Right lobe of liver (tissue), 6 donors: ENCODE measurements at regions not wholly inside any gene's neighbourhood (a gene's known extent, or its start where the extent isn't known, plus 50 kb on each side); places are given as distances from the start of the nearest gene placed in this dataset.

Experiments used
- ATAC-seq, 4 donors: fragments of 200-7000 bp; cut with Tn5 transposase; one replicate each; pipeline ENCODE4 v1.9.1; 2020; ENCODE audit warnings: mild to moderate bottlenecking in 4 of 4, moderate library complexity in 4 of 4
- DNase-seq, 3 donors: peaks; one replicate each; pipeline ENCODE4 v3.0.0-alpha.2; 2020
- H3K27ac ChIP-seq, 3 donors: fragments of 200-600 bp; one replicate each; pipeline ENCODE4 v1.8.0; 2022
- H3K27me3 ChIP-seq, 2 donors: fragments of 200-600 bp; one replicate each; pipeline ENCODE4 v1.8.0; 2022
- H3K36me3 ChIP-seq, 4 donors: fragments of 200-600 bp; sonication (generic) in 1 of 4; one replicate each; pipeline versions ENCODE4 v1.5.1 to v1.8.0; 2017 to 2022; ENCODE audit warnings: control low read depth in 1 of 4
- H3K4me1 ChIP-seq, 4 donors: fragments of 200-600 bp; sonication (generic) in 1 of 4; one replicate each; pipeline versions ENCODE4 v1.5.1 to v1.8.0; 2017 to 2022; ENCODE audit warnings: control low read depth in 1 of 4
- H3K4me3 ChIP-seq, 3 donors: fragments of 200-600 bp; one replicate each; pipeline ENCODE4 v1.8.0; 2022
- H3K9me3 ChIP-seq, 4 donors: fragments of 200-600 bp; sonication (generic) in 1 of 4; one replicate each; pipeline versions ENCODE4 v1.5.1 to v1.8.0; 2017 to 2022; ENCODE audit warnings: control low read depth in 1 of 4
- POLR2A ChIP-seq: fragments of 450-650 bp; IDR thresholded peaks from one replicate; pipeline ENCODE4 v1.6.1; 2017; ENCODE audit warnings: antibody characterized with exemption, mild to moderate bottlenecking
- WGBS: methylation state at CpG from one replicate; pipeline ENCODE4 v1.1.6; 2018; ENCODE audit warnings: low coverage, low lambda C conversion rate; ENCODE audit not compliant: insufficient coverage; ENCODE audit errors: missing lambda C conversion rate; 5-methylcytosine and 5-hydroxymethylcytosine counted together
- intact Hi-C, 2 donors: fragments of 100-400 bp; cut with DNase I; formaldehyde crosslinking; loops; one replicate each; pipeline versions ENCODE4 v1.11.2 to v1.14.1; 2022
- TF ChIP-seq, protein P1 (sequence below), 4 donors: fragments of 200-600 bp in 3 of 4; fragments of 450-650 bp in 1 of 4; IDR thresholded peaks; one replicate each; pipeline versions ENCODE4 v1.5.1 to v1.8.0; 2016 to 2022; ENCODE audit warnings: antibody characterized with exemption in 4 of 4, mild to moderate bottlenecking in 2 of 4
- donor health status: DM: no; HTN: yes; CAD: no.
- donor health status: DM: no; HTN: no; CAD: no.
- donor health status: DM: no; HTN: no; CAD: no.
- donor health status: DM: no; HTN: yes; CAD: no.
- donor health status: DM: no; HTN: yes; CAD: no.

DNA sequence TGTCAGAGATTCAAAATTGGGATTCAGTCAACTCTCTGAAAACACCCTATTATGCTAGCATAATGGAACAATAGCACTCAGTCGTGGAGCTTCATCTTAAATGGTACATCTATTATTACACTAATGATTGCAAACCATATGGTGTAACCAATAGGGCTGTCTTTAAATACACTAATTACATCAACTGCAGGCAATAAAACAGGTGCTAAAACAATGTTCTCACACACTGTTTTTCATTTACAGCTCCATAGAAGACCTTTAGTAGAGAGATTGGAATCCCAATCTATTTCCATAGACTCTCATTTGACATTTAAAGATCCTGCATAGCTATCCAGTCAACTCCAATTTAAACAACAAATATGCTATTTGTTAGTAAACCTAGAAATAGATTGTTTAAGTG lies 1917.4 kb downstream of the OLFM4 start:
- 6% methylated on average over 1 of the region's 1 CpG for WGBS
- intact Hi-C loops: no loop called here
- H3K9me3 ChIP-seq: no peaks in the 10 kb centered on the region
- no peaks in the 10 kb centered on the region for H3K36me3 ChIP-seq
- DNase-seq: no peak
- TF ChIP-seq POLR2A: no peak
- TF ChIP-seq, protein P1, sequence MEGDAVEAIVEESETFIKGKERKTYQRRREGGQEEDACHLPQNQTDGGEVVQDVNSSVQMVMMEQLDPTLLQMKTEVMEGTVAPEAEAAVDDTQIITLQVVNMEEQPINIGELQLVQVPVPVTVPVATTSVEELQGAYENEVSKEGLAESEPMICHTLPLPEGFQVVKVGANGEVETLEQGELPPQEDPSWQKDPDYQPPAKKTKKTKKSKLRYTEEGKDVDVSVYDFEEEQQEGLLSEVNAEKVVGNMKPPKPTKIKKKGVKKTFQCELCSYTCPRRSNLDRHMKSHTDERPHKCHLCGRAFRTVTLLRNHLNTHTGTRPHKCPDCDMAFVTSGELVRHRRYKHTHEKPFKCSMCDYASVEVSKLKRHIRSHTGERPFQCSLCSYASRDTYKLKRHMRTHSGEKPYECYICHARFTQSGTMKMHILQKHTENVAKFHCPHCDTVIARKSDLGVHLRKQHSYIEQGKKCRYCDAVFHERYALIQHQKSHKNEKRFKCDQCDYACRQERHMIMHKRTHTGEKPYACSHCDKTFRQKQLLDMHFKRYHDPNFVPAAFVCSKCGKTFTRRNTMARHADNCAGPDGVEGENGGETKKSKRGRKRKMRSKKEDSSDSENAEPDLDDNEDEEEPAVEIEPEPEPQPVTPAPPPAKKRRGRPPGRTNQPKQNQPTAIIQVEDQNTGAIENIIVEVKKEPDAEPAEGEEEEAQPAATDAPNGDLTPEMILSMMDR (IDR thresholded peaks at IDR 0.05): no peak
- H3K27ac ChIP-seq: no peak overlapping the region
- no peaks in the 10 kb centered on the region for H3K4me1 ChIP-seq
- H3K4me3 ChIP-seq: no peak overlapping the region
- ATAC-seq: no peak
- H3K27me3 ChIP-seq: no peaks in the 10 kb centered on the region

DNA sequence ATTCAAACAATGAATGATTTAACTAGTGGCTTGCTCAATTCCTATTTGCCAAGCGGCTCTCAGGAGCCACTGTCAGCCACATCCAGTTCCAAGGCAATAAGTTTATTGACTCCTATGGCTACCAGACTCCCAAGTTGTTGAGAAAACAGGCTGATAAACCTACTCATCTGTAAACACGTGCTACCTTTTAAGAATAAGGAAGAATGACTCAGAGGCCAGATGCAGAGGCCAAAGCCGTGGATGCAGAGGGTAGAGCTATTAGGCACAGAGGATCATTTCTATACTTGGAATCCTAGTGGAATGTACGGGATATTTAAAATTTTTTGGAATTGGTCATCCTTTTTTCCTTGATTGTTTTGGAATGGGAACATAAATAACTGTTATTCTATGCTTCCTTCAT lies 1921.1 kb downstream of the OLFM4 start:
- intact Hi-C loops: no loop called here
- no peak for DNase-seq
- Histone ChIP-seq H3K36me3 (no peaks in the 10 kb centered on the region), H3K4me3 (no peak overlapping the region), H3K27me3 (no peaks in the 10 kb centered on the region), H3K27ac (no peak overlapping the region), H3K4me1 (no peaks in the 10 kb centered on the region), H3K9me3 (no peaks in the 10 kb centered on the region)
- 41% methylated on average over 4 of the region's 4 CpGs for WGBS
- ATAC-seq: no peak
- TF ChIP-seq POLR2A: no peak
- TF ChIP-seq, protein P1 (IDR thresholded peaks at IDR 0.05): no peak

DNA sequence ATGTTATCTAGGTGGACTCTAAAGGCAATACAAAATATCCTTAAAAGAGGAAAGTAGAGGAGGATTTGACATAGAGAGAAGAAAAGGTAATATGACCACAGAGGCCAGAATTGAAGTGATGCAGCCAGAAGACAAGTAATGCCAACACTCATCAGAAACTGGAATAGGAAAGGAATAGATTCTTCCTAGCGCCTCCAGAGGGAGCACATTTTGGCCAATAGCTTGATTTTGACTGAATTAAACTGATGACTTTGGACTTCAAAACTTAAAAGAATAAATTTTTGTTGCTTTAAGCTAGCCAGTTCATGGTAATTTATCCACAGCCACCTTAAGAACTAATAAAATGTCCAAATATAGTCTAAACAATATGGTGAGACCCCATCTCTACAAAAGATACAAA lies 1921.9 kb downstream of the OLFM4 start:
- no peak overlapping the region for H3K4me3 ChIP-seq
- no peaks in the 10 kb centered on the region for H3K4me1 ChIP-seq
- TF ChIP-seq, protein P1 (IDR thresholded peaks at IDR 0.05): no peak
- TF ChIP-seq POLR2A: no peak
- intact Hi-C loops: no loop called here
- ATAC-seq (no peak), DNase-seq (no peak)
- H3K36me3 ChIP-seq: no peaks in the 10 kb centered on the region
- H3K27me3 ChIP-seq: no peaks in the 10 kb centered on the region
- no peaks in the 10 kb centered on the region for H3K9me3 ChIP-seq
- WGBS: 10% methylated on average over 1 of the region's 1 CpG
- H3K27ac ChIP-seq: no peak overlapping the region

DNA sequence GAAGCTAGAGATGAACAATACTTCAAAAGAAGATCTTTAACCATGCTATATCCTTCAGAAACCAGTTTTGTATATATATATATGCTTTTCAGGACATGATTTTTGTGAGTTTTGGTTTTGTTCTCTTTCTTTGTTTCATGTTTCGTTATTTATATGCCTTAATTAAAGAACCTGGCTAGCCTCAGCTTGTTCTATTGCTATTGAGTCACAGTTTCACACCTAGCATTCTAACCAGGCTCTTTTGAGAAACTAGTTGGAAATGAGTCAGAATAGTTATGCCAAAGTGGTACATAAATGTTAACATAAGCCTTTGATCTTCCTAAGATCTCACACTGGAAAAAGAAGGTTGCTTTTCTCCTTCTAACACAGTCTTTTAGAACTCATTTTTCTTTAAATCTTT lies 1925.2 kb downstream of the OLFM4 start:
- no peaks in the 10 kb centered on the region for H3K4me1 ChIP-seq
- intact Hi-C loops: no loop called here
- DNase-seq: no peak
- H3K4me3 ChIP-seq: no peak overlapping the region
- TF ChIP-seq, protein P1 (IDR thresholded peaks at IDR 0.05): no peak
- no peak for TF ChIP-seq POLR2A
- no peaks in the 10 kb centered on the region for H3K9me3 ChIP-seq
- WGBS: 29% methylated on average over 1 of the region's 1 CpG
- H3K36me3 ChIP-seq: no peaks in the 10 kb centered on the region
- H3K27me3 ChIP-seq: no peaks in the 10 kb centered on the region
- H3K27ac ChIP-seq: no peak overlapping the region
- no peak for ATAC-seq

DNA sequence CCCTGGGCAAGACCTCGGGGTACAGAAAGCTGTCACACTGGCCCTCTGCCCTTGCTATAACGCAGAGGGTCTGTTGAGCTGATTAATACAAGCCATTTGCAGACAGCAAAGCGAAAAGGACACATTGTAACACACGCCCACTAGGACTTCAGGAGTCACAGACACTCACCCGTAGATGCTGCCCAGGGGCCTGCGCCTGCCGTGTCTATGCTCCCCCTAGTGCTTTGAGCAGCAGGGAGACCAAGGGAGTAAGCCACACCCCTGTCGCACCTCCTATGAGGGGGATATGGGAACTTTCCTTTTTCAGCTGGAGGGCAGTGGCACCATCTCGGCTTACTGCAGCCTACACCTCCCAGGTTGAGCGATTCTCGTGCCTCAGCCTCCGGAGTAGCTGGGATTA lies 1930.2 kb downstream of the OLFM4 start:
- 60% methylated on average over 6 of the region's 12 CpGs for WGBS
- no peaks in the 10 kb centered on the region for H3K4me1 ChIP-seq
- H3K27ac ChIP-seq: no peak overlapping the region
- intact Hi-C loops: no loop called here
- no peaks in the 10 kb centered on the region for H3K36me3 ChIP-seq
- no peak overlapping the region for H3K4me3 ChIP-seq
- peaks cover 0 to 3% (median 0%) of the 10 kb centered on the region in 4 donors for H3K9me3 ChIP-seq
- ATAC-seq: no peak
- TF ChIP-seq, protein P1 (IDR thresholded peaks at IDR 0.05): no peak
- TF ChIP-seq POLR2A: no peak
- H3K27me3 ChIP-seq: no peaks in the 10 kb centered on the region
- no peak for DNase-seq
